Muscle of leg (tissue), 3 donors: ENCODE measurements at regions not wholly inside any gene's neighbourhood (a gene's known extent, or its start where the extent isn't known, plus 50 kb on each side); places are given as distances from the start of the nearest gene placed in this dataset.

Experiments used
- DNase-seq: peaks from one replicate; pipeline ENCODE4 v3.0.0; 2013
- H3K27ac ChIP-seq: one replicate; pipeline ENCODE4 v1.5.1; 2013; ENCODE audit warnings: mild to moderate bottlenecking, low read length, control low read depth
- H3K27me3 ChIP-seq: one replicate; pipeline ENCODE4 v1.6.1; 2013; ENCODE audit warnings: low read length; ENCODE audit not compliant: control insufficient read depth, insufficient read depth
- H3K36me3 ChIP-seq: one replicate; pipeline ENCODE4 v1.6.1; 2013; ENCODE audit warnings: low read length; ENCODE audit not compliant: control insufficient read depth, insufficient read depth
- H3K4me1 ChIP-seq: one replicate; pipeline ENCODE4 v1.6.1; 2013; ENCODE audit warnings: low read length; ENCODE audit not compliant: control insufficient read depth, insufficient read depth
- H3K4me3 ChIP-seq: one replicate; pipeline ENCODE4 v1.5.1; 2013; ENCODE audit warnings: low read length, control low read depth
- H3K9me3 ChIP-seq: replicated peaks from 2 replicates; pipeline ENCODE4 v1.6.1; 2013; ENCODE audit warnings: low read depth, low read length; ENCODE audit not compliant: control insufficient read depth
- WGBS: methylation state at CpG from one replicate; pipeline ENCODE4 v1.1.5; 2013; ENCODE audit warnings: missing lambda C conversion rate; ENCODE audit not compliant: insufficient coverage; 5-methylcytosine and 5-hydroxymethylcytosine counted together

- H3K27me3 ChIP-seq, result no peaks in the 10 kb centered on the region
- no peaks in the 10 kb centered on the region for H3K36me3 ChIP-seq
- no peak overlapping the region for H3K4me3 ChIP-seq
- DNase-seq, result no peak
- H3K4me1 ChIP-seq, result no peaks in the 10 kb centered on the region
- no peaks in the 10 kb centered on the region for H3K9me3 ChIP-seq
- H3K27ac ChIP-seq, result no peak overlapping the region
- 40% methylated on average over 1 of the region's 3 CpGs for WGBS
Measured at GRCh38 chr16:79920685-79921084, 320.1 kb upstream of the MAF start.

GRCh38 chr16:79918916-79919315, 318.4 kb upstream of the MAF start:
- Histone ChIP-seq H3K4me3 (no peak overlapping the region), H3K9me3 (no peaks in the 10 kb centered on the region), H3K27ac (no peak overlapping the region), H3K4me1 (no peaks in the 10 kb centered on the region), H3K36me3 (no peaks in the 10 kb centered on the region), H3K27me3 (no peaks in the 10 kb centered on the region)
- DNase-seq, result no peak
- 88% methylated on average over 1 of the region's 3 CpGs for WGBS

GRCh38 chr16:79915761-79916160, 315.2 kb upstream of the MAF start:
- H3K9me3 ChIP-seq, result no peaks in the 10 kb centered on the region
- no peak for DNase-seq
- no peak overlapping the region for H3K27ac ChIP-seq
- H3K4me3 ChIP-seq, result no peak overlapping the region
- H3K27me3 ChIP-seq, result no peaks in the 10 kb centered on the region
- H3K36me3 ChIP-seq, result no peaks in the 10 kb centered on the region
- H3K4me1 ChIP-seq, result no peaks in the 10 kb centered on the region

- Histone ChIP-seq H3K27me3 (no peaks in the 10 kb centered on the region), H3K4me1 (no peaks in the 10 kb centered on the region), H3K9me3 (no peaks in the 10 kb centered on the region), H3K4me3 (no peak overlapping the region), H3K36me3 (no peaks in the 10 kb centered on the region), H3K27ac (no peak overlapping the region)
- 80% methylated on average over 1 of the region's 5 CpGs for WGBS
- DNase-seq, result no peak
Measured at GRCh38 chr16:79914961-79915720, 314.6 kb upstream of the MAF start.

- Histone ChIP-seq H3K27ac (no peak overlapping the region), H3K36me3 (no peaks in the 10 kb centered on the region), H3K4me1 (no peaks in the 10 kb centered on the region), H3K4me3 (no peak overlapping the region), H3K9me3 (no peaks in the 10 kb centered on the region), H3K27me3 (no peaks in the 10 kb centered on the region)
- DNase-seq, result no peak
- WGBS, result no CpG with 5 or more reads among the region's 7 CpGs
Measured at GRCh38 chr16:79912592-79913310, 312.2 kb upstream of the MAF start.

GRCh38 chr16:79911660-79912059, 311.1 kb upstream of the MAF start:
- no peak overlapping the region for H3K4me3 ChIP-seq
- DNase-seq, result no peak
- H3K9me3 ChIP-seq, result no peaks in the 10 kb centered on the region
- no peaks in the 10 kb centered on the region for H3K27me3 ChIP-seq
- H3K4me1 ChIP-seq, result no peaks in the 10 kb centered on the region
- no peaks in the 10 kb centered on the region for H3K36me3 ChIP-seq
- WGBS, result no CpG with 5 or more reads among the region's 2 CpGs
- H3K27ac ChIP-seq, result no peak overlapping the region

GRCh38 chr16:79909571-79909970, 309.0 kb upstream of the MAF start:
- Histone ChIP-seq H3K27ac (no peak overlapping the region), H3K9me3 (no peaks in the 10 kb centered on the region), H3K4me3 (no peak overlapping the region), H3K4me1 (no peaks in the 10 kb centered on the region), H3K27me3 (no peaks in the 10 kb centered on the region), H3K36me3 (no peaks in the 10 kb centered on the region)
- WGBS, result 28% methylated on average over 4 of the region's 7 CpGs
- DNase-seq, result peak; percentile 22

- peak; percentile 77 for DNase-seq
- Histone ChIP-seq H3K36me3 (no peaks in the 10 kb centered on the region), H3K27ac (no peak overlapping the region), H3K27me3 (no peaks in the 10 kb centered on the region), H3K4me3 (no peak overlapping the region), H3K4me1 (no peaks in the 10 kb centered on the region), H3K9me3 (no peaks in the 10 kb centered on the region)
- no CpG with 5 or more reads among the region's 1 CpG for WGBS
Measured at GRCh38 chr16:79903471-79903870, 302.9 kb upstream of the MAF start.

GRCh38 chr16:79902351-79902750, 301.8 kb upstream of the MAF start:
- WGBS, result 89% methylated on average over 4 of the region's 4 CpGs
- no peaks in the 10 kb centered on the region for H3K27me3 ChIP-seq
- no peak for DNase-seq
- H3K4me1 ChIP-seq, result peaks cover 2% of the 10 kb centered on the region
- no peak overlapping the region for H3K27ac ChIP-seq
- no peaks in the 10 kb centered on the region for H3K9me3 ChIP-seq
- H3K36me3 ChIP-seq, result no peaks in the 10 kb centered on the region
- no peak overlapping the region for H3K4me3 ChIP-seq

- Histone ChIP-seq H3K9me3 (no peaks in the 10 kb centered on the region), H3K4me3 (no peak overlapping the region), H3K36me3 (no peaks in the 10 kb centered on the region), H3K27me3 (no peaks in the 10 kb centered on the region), H3K4me1 (peaks cover 2% of the 10 kb centered on the region), H3K27ac (no peak overlapping the region)
- WGBS, result no CpG with 5 or more reads among the region's 4 CpGs
- DNase-seq, result no peak
Measured at GRCh38 chr16:79901522-79901921, 301.0 kb upstream of the MAF start.
